ENCODE measurements at regions not wholly inside any gene's neighbourhood (a gene's known extent, or its start where the extent isn't known, plus 50 kb on each side); places are given as distances from the start of the nearest gene placed in this dataset.

GRCh38 chr7:26046878-26047277 is 105.1 kb upstream of the NFE2L3 start:
- TF ChIP-seq, protein P1, sequence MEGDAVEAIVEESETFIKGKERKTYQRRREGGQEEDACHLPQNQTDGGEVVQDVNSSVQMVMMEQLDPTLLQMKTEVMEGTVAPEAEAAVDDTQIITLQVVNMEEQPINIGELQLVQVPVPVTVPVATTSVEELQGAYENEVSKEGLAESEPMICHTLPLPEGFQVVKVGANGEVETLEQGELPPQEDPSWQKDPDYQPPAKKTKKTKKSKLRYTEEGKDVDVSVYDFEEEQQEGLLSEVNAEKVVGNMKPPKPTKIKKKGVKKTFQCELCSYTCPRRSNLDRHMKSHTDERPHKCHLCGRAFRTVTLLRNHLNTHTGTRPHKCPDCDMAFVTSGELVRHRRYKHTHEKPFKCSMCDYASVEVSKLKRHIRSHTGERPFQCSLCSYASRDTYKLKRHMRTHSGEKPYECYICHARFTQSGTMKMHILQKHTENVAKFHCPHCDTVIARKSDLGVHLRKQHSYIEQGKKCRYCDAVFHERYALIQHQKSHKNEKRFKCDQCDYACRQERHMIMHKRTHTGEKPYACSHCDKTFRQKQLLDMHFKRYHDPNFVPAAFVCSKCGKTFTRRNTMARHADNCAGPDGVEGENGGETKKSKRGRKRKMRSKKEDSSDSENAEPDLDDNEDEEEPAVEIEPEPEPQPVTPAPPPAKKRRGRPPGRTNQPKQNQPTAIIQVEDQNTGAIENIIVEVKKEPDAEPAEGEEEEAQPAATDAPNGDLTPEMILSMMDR (IDR thresholded peaks at IDR 0.05): no peak
- TF ChIP-seq POLR2A (IDR thresholded peaks at IDR 0.05): no peak
